H1 (cell line): ENCODE measurements at regions not wholly inside any gene's neighbourhood (a gene's known extent, or its start where the extent isn't known, plus 50 kb on each side); places are given as distances from the start of the nearest gene placed in this dataset.

ENCODE experiments used
- CTCF ChIA-PET: fragments of 300-600 bp; sonication (Branson Sonifier 250); formaldehyde crosslinking; loops from one replicate; lab custom pipeline; 2021; ENCODE audit not compliant: partially characterized antibody; lab: Charles Lee
- POLR2A ChIA-PET: fragments of 300-600 bp; sonication (Branson Sonifier 250); formaldehyde crosslinking; loops from one replicate; lab custom pipeline; 2021; ENCODE audit warnings: inconsistent platforms; ENCODE audit not compliant: partially characterized antibody; lab: Charles Lee
- DNase-seq, 2 experiments: peaks; one replicate each; pipeline versions ENCODE4 v3.0.0 to v3.0.0-alpha.2; 2010 to 2022; ENCODE audit warnings: low spot score in 2 of 2, low read depth in 1 of 2, mixed read lengths in 1 of 2
- FAIRE-seq: peaks from 2 replicates; lab custom pipeline; 2011; peaks lifted over from hg19 to GRCh38; lab: Jason Lieb, UNC
- H2AFZ ChIP-seq: 2 replicates; pipeline ENCODE4 v1.8.1; 2012; ENCODE audit warnings: low read length, inconsistent platforms
- H2AK5ac ChIP-seq: 2 replicates; pipeline ENCODE4 v1.6.1; 2013; ENCODE audit warnings: low read depth, low read length
- H2BK120ac ChIP-seq: replicated peaks from 2 replicates; pipeline ENCODE3; 2013; ENCODE audit warnings: low read depth, low read length, inconsistent platforms
- H2BK12ac ChIP-seq: 2 replicates; pipeline ENCODE4 v1.6.1; 2013; ENCODE audit warnings: low read depth, low read length
- H2BK15ac ChIP-seq: 2 replicates; pipeline ENCODE4 v1.6.1; 2013; ENCODE audit warnings: low read length
- H2BK20ac ChIP-seq: 2 replicates; pipeline ENCODE4 v1.6.1; 2013; ENCODE audit warnings: low read length
- H2BK5ac ChIP-seq: 2 replicates; pipeline ENCODE4 v1.6.1; 2013; ENCODE audit warnings: low read depth, low read length
- H3K14ac ChIP-seq: 2 replicates; pipeline ENCODE4 v1.6.1; 2013; ENCODE audit warnings: inconsistent platforms; ENCODE audit not compliant: insufficient read length
- H3K18ac ChIP-seq: 2 replicates; pipeline ENCODE4 v1.6.1; 2013; ENCODE audit warnings: low read length; ENCODE audit errors: extremely low read depth
- H3K23ac ChIP-seq: 2 replicates; pipeline ENCODE4 v1.6.1; 2013; ENCODE audit warnings: inconsistent platforms; ENCODE audit not compliant: insufficient read length
- H3K23me2 ChIP-seq: 2 replicates; pipeline ENCODE4 v1.6.1; 2013; ENCODE audit warnings: low read depth, low read length
- H3K27ac ChIP-seq: 2 replicates; pipeline ENCODE4 v1.6.1; 2011; ENCODE audit warnings: low read depth, low read length, inconsistent platforms
- H3K27me3 ChIP-seq, 4 experiments: replicated peaks in 1 of 4; 1 replicate in 1 of 4; 2 replicates in 3 of 4; pipeline versions ENCODE4 v1.6.1 to v1.8.1; 2011 to 2013; ENCODE audit warnings: low read length in 3 of 4, mild to moderate bottlenecking in 3 of 4, inconsistent platforms in 2 of 4, mixed read lengths in 2 of 4, moderate library complexity in 1 of 4; ENCODE audit not compliant: control insufficient read depth in 3 of 4, insufficient read depth in 3 of 4; ENCODE audit errors: extremely low read depth in 1 of 4
- H3K36me3 ChIP-seq, 4 experiments: 2 replicates each; pipeline versions ENCODE4 v1.6.1 to v1.8.1; 2011 to 2013; ENCODE audit warnings: mild to moderate bottlenecking in 4 of 4, low read length in 3 of 4, moderate library complexity in 2 of 4, control low read depth in 1 of 4, inconsistent platforms in 1 of 4; ENCODE audit not compliant: insufficient read depth in 4 of 4, control insufficient read depth in 2 of 4
- H3K4ac ChIP-seq: replicated peaks from 2 replicates; pipeline ENCODE3; 2013; ENCODE audit warnings: low read length, low read depth, mixed read lengths, inconsistent platforms; ENCODE audit not compliant: insufficient read length
- H3K4me1 ChIP-seq, 4 experiments: replicated peaks in 1 of 4; 1 replicate in 1 of 4; 2 replicates in 3 of 4; pipeline versions ENCODE4 v1.6.1 to v1.8.1; 2011 to 2013; ENCODE audit warnings: low read length in 3 of 4, inconsistent platforms in 2 of 4, mixed read lengths in 1 of 4; ENCODE audit not compliant: insufficient read depth in 4 of 4, control insufficient read depth in 3 of 4
- H3K4me2 ChIP-seq, 2 experiments: 2 replicates each; pipeline versions ENCODE4 v1.6.1 to v1.8.1; 2011 to 2013; ENCODE audit warnings: low read depth in 2 of 2, low read length in 2 of 2, control low read depth in 1 of 2, inconsistent platforms in 1 of 2, mild to moderate bottlenecking in 1 of 2; ENCODE audit not compliant: insufficient read depth in 1 of 2
- H3K4me3 ChIP-seq, 4 experiments: fragments of 200-600, 300-600 bp in 1 of 4; sonication (generic), shearing (Covaris generic), sonication (Bioruptor Twin) in 1 of 4; 2 replicates each; pipeline versions ENCODE4 v1.5.1 to v1.8.1; 2011 to 2016; ENCODE audit warnings: low read length in 4 of 4, low read depth in 3 of 4, control low read depth in 2 of 4, inconsistent platforms in 2 of 4, mild to moderate bottlenecking in 2 of 4, mixed read lengths in 1 of 4, moderate library complexity in 1 of 4; ENCODE audit not compliant: insufficient read depth in 2 of 4; ENCODE audit errors: extremely low read depth in 1 of 4
- H3K56ac ChIP-seq: replicated peaks from 2 replicates; pipeline ENCODE3; 2013; ENCODE audit warnings: low read depth, mild to moderate bottlenecking, mixed read lengths, low read length, inconsistent platforms; ENCODE audit not compliant: insufficient read length
- H3K79me1 ChIP-seq: 2 replicates; pipeline ENCODE4 v1.6.1; 2013; ENCODE audit warnings: low read depth, low read length, control low read depth
- H3K79me2 ChIP-seq, 2 experiments: 2 replicates each; pipeline versions ENCODE4 v1.6.1 to v1.8.1; 2012 to 2013; ENCODE audit warnings: low read length in 2 of 2, mild to moderate bottlenecking in 2 of 2, inconsistent platforms in 1 of 2; ENCODE audit not compliant: insufficient read depth in 2 of 2, control insufficient read depth in 1 of 2
- H3K9ac ChIP-seq, 4 experiments: replicated peaks in 1 of 4; 1 replicate in 1 of 4; 2 replicates in 3 of 4; pipeline versions ENCODE4 v1.6.1 to v1.8.1; 2011 to 2013; ENCODE audit warnings: low read depth in 3 of 4, low read length in 3 of 4, control low read depth in 2 of 4, mild to moderate bottlenecking in 2 of 4, moderate library complexity in 2 of 4, inconsistent platforms in 1 of 4; ENCODE audit errors: extremely low read depth in 1 of 4
- H3K9me3 ChIP-seq, 2 experiments: 2 replicates each; pipeline versions ENCODE4 v1.6.1 to v1.8.1; 2012 to 2013; ENCODE audit warnings: mild to moderate bottlenecking in 2 of 2, moderate library complexity in 2 of 2, control low read depth in 1 of 2, inconsistent platforms in 1 of 2, low read depth in 1 of 2, low read length in 1 of 2, mixed read lengths in 1 of 2; ENCODE audit not compliant: insufficient read depth in 2 of 2
- H4K20me1 ChIP-seq, 2 experiments: replicated peaks in 1 of 2; 2 replicates each; pipeline versions ENCODE3 to v1.8.1; 2011 to 2013; ENCODE audit warnings: inconsistent platforms in 2 of 2, low read length in 2 of 2, mild to moderate bottlenecking in 1 of 2; ENCODE audit not compliant: insufficient read depth in 2 of 2, control insufficient read depth in 1 of 2
- H4K5ac ChIP-seq: 2 replicates; pipeline ENCODE4 v1.6.1; 2013; ENCODE audit warnings: low read length, low read depth, mixed read lengths, inconsistent platforms; ENCODE audit not compliant: insufficient read length
- H4K8ac ChIP-seq: 2 replicates; pipeline ENCODE4 v1.8.0; 2013; ENCODE audit warnings: mild to moderate bottlenecking, moderate library complexity, low read length, inconsistent platforms; ENCODE audit not compliant: insufficient read depth; ENCODE audit errors: extremely low read depth
- H4K91ac ChIP-seq: replicated peaks from 2 replicates; pipeline ENCODE3; 2013; ENCODE audit warnings: low read length, mixed read lengths, inconsistent platforms; ENCODE audit not compliant: insufficient read length
- BCL11A ChIP-seq, 2 experiments: IDR thresholded peaks; one replicate each; pipeline ENCODE4 v1.6.1; 2011; ENCODE audit warnings: low read depth in 2 of 2, low read length in 2 of 2, mild to moderate bottlenecking in 2 of 2
- KDM4A ChIP-seq: IDR thresholded peaks from one replicate; pipeline ENCODE4 v1.7.1; 2012; ENCODE audit warnings: low read depth, mild to moderate bottlenecking, moderate library complexity, low read length, inconsistent platforms; ENCODE audit not compliant: severe bottlenecking
- NRF1 ChIP-seq: IDR thresholded peaks from 2 replicates; pipeline ENCODE4 v1.6.1; 2011; ENCODE audit warnings: mild to moderate bottlenecking, low read depth, low read length, improper control_type of control experiment
- PHF8 ChIP-seq: fragments of 200-600 bp; sonication (generic); conservative IDR thresholded peaks from 2 replicates; pipeline ENCODE4 v1.7.1; 2012; ENCODE audit warnings: low read depth, mild to moderate bottlenecking, inconsistent platforms, low read length, moderate library complexity
- POLR2A ChIP-seq, 2 experiments: IDR thresholded peaks; 1 replicate in 1 of 2; 2 replicates in 1 of 2; pipeline ENCODE4 v1.6.1; 2011; ENCODE audit warnings: low read depth in 2 of 2, low read length in 2 of 2, mild to moderate bottlenecking in 2 of 2; ENCODE audit errors: control extremely low read depth in 1 of 2
- SP4 ChIP-seq: IDR thresholded peaks from 2 replicates; pipeline ENCODE4 v1.6.1; 2012; ENCODE audit warnings: low read length, inconsistent platforms
- TAF7 ChIP-seq: optimal IDR thresholded peaks from 2 replicates; pipeline ENCODE3; 2011; ENCODE audit warnings: low read depth, mild to moderate bottlenecking, inconsistent platforms, low read length, moderate library complexity, borderline replicate concordance
- TF ChIP-seq, protein P1 (sequence below): IDR thresholded peaks from 2 replicates; pipeline ENCODE4 v1.6.1; 2012; ENCODE audit warnings: low read length, inconsistent platforms

DNA sequence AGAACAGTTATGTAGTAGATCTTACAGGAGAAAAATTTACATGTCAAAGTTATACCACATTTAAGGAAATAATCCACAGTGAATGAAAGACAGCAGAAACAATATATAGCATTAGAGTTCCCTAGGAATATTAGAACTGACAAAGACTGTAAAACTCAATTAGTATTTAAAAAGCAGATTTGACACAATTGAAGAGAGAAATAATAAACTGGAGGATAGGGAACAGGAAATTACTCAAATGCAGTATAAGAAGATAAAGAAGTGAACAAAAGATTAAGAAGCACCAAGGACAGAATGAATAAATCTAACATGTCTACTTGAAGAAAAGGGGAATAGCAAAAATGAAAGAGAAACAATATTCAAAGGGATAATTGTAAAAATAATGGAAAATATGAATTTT lies 132.6 kb upstream of the CHRNA7 start:
- Histone ChIP-seq H4K8ac (no peak overlapping the region), H3K79me2 (no peaks in the 10 kb centered on the region), H2BK12ac (no peak overlapping the region), H2AK5ac (no peak overlapping the region), H3K4ac (no peak overlapping the region), H2AFZ (no peak overlapping the region), H3K36me3 (no peaks in the 10 kb centered on the region), H3K14ac (no peak overlapping the region), H2BK20ac (no peak overlapping the region), H4K91ac (no peak overlapping the region), H2BK120ac (no peak overlapping the region), H2BK15ac (no peak overlapping the region), H3K9me3 (peaks cover 5 to 9% of the 10 kb centered on the region in 2 experiments; a peak in 2 of 4 replicates), H3K9ac (no peak overlapping the region), H3K23ac (no peak overlapping the region), H3K27me3 (no peaks in the 10 kb centered on the region), H3K18ac (no peak overlapping the region), H4K20me1 (no peaks in the 10 kb centered on the region), H3K79me1 (no peaks in the 10 kb centered on the region), H3K27ac (no peak overlapping the region), H3K4me2 (no peak overlapping the region), H3K4me3 (no peak overlapping the region), H3K56ac (no peak overlapping the region), H3K4me1 (no peaks in the 10 kb centered on the region), H4K5ac (no peak overlapping the region), H2BK5ac (no peak overlapping the region), H3K23me2 (no peaks in the 10 kb centered on the region)
- POLR2A ChIA-PET = no interaction called here
- CTCF ChIA-PET = interaction anchor here (0.7 kb wide), 1 partner anchor 11 kb away, joined by 3 read pairs; no protein-coding TSS in a partner anchor
- FAIRE-seq (no peak), DNase-seq (no peak)
- TF ChIP-seq TAF7 (no peak), PHF8 (no peak), NRF1 (no peak), BCL11A (IDR thresholded peaks at IDR 0.05; ENCODE audit: low read depth in 2 of 2, low read length in 2 of 2) (no peak), SP4 (no peak), POLR2A (IDR thresholded peaks at IDR 0.05; ENCODE audit: control extremely low read depth in 1 of 2, low read depth in 2 of 2, low read length in 2 of 2) (no peak), KDM4A (no peak)
- TF ChIP-seq, protein P1, sequence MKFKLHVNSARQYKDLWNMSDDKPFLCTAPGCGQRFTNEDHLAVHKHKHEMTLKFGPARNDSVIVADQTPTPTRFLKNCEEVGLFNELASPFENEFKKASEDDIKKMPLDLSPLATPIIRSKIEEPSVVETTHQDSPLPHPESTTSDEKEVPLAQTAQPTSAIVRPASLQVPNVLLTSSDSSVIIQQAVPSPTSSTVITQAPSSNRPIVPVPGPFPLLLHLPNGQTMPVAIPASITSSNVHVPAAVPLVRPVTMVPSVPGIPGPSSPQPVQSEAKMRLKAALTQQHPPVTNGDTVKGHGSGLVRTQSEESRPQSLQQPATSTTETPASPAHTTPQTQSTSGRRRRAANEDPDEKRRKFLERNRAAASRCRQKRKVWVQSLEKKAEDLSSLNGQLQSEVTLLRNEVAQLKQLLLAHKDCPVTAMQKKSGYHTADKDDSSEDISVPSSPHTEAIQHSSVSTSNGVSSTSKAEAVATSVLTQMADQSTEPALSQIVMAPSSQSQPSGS = no peak
